ENCODE measurements at regions not wholly inside any gene's neighbourhood (a gene's known extent, or its start where the extent isn't known, plus 50 kb on each side); places are given as distances from the start of the nearest gene placed in this dataset.

DNA sequence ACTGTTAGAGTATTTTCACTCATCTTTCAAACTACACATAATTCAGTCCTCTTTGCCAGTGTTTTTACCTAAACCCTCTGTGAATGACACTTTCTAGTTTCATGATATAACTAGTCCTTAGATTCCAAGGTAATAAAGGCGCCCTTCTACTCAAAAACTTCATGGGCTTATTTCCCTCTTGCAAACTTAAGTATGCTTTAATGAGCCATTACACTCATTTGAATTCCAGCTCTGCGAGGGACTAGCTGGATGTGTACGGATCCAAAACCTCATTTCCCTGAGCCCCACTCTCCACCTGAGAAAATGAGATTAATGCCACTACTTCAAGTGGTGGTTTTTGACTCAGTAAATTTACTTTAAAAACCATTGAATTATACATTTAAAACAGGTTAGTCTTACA lies 141.1 kb downstream of the NDUFA12 start:
- TF ChIP-seq, protein P1, sequence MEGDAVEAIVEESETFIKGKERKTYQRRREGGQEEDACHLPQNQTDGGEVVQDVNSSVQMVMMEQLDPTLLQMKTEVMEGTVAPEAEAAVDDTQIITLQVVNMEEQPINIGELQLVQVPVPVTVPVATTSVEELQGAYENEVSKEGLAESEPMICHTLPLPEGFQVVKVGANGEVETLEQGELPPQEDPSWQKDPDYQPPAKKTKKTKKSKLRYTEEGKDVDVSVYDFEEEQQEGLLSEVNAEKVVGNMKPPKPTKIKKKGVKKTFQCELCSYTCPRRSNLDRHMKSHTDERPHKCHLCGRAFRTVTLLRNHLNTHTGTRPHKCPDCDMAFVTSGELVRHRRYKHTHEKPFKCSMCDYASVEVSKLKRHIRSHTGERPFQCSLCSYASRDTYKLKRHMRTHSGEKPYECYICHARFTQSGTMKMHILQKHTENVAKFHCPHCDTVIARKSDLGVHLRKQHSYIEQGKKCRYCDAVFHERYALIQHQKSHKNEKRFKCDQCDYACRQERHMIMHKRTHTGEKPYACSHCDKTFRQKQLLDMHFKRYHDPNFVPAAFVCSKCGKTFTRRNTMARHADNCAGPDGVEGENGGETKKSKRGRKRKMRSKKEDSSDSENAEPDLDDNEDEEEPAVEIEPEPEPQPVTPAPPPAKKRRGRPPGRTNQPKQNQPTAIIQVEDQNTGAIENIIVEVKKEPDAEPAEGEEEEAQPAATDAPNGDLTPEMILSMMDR (IDR thresholded peaks at IDR 0.05): no peak
- no peak for TF ChIP-seq POLR2A (IDR thresholded peaks at IDR 0.05)

All from testis (tissue), 2 donors.